SK-N-SH treated with all-trans-retinoic acid at 6 μM for 48 hours (cell line): ENCODE measurements at regions not wholly inside any gene's neighbourhood (a gene's known extent, or its start where the extent isn't known, plus 50 kb on each side); places are given as distances from the start of the nearest gene placed in this dataset.

Experiments used
- ATAC-seq: fragments of 200-7000 bp; cut with Tn5 transposase; 3 replicates; pipeline ENCODE4 v1.9.1; 2020; ENCODE audit warnings: mild to moderate bottlenecking, moderate library complexity
- ARNTL ChIP-seq: fragments of 450-650 bp; formaldehyde crosslinking; IDR thresholded peaks from 2 replicates; pipeline ENCODE4 v1.5.0; 2020; ENCODE audit warnings: low read depth, mild to moderate bottlenecking, moderate library complexity, borderline replicate concordance
- BACH2 ChIP-seq: fragments of 250-450 bp; sonication (Bioruptor Pico); IDR thresholded peaks from 2 replicates; pipeline ENCODE4 v1.9.0; 2021; ENCODE audit warnings: mild to moderate bottlenecking, borderline replicate concordance
- CSDC2 ChIP-seq: fragments of 250-450 bp; sonication (Bioruptor Pico); IDR thresholded peaks from 2 replicates; pipeline ENCODE4 v1.5.0; 2020; ENCODE audit warnings: mild to moderate bottlenecking, moderate library complexity
- ESRRG ChIP-seq: fragments of 250-450 bp; sonication (Bioruptor Pico); IDR thresholded peaks from 2 replicates; pipeline ENCODE4 v1.6.1; 2021; ENCODE audit warnings: mild to moderate bottlenecking
- GLIS3 ChIP-seq: fragments of 250-450 bp; sonication (Bioruptor Pico); IDR thresholded peaks from 2 replicates; pipeline ENCODE4 v1.5.0; 2020; ENCODE audit warnings: mild to moderate bottlenecking, moderate library complexity
- ISL1 ChIP-seq: fragments of 250-450 bp; sonication (Bioruptor Pico); IDR thresholded peaks from 2 replicates; pipeline ENCODE4 v2.1.2; 2022; ENCODE audit warnings: mild to moderate bottlenecking, moderate library complexity
- OSR1 ChIP-seq: fragments of 250-450 bp; sonication (Bioruptor Pico); IDR thresholded peaks from 2 replicates; pipeline ENCODE4 v1.8.0; 2022; ENCODE audit warnings: moderate library complexity, mild to moderate bottlenecking, inconsistent platforms
- PPARA ChIP-seq: fragments of 250-450 bp; sonication (Bioruptor Pico); IDR thresholded peaks from 2 replicates; pipeline ENCODE4 v1.5.0; 2020; ENCODE audit warnings: mild to moderate bottlenecking, borderline replicate concordance
- RARB ChIP-seq: fragments of 250-450 bp; sonication (Bioruptor Pico); IDR thresholded peaks from 2 replicates; pipeline ENCODE4 v1.8.0; 2021; ENCODE audit warnings: mild to moderate bottlenecking, moderate library complexity
- TCF4 ChIP-seq: fragments of 250-450 bp; sonication (Bioruptor Pico); IDR thresholded peaks from 2 replicates; pipeline ENCODE4 v1.8.0; 2021; ENCODE audit warnings: mild to moderate bottlenecking, moderate library complexity, borderline replicate concordance
- TOX ChIP-seq: fragments of 250-450 bp; sonication (Bioruptor Pico); IDR thresholded peaks from 2 replicates; pipeline ENCODE4 v1.8.0; 2021; ENCODE audit warnings: mild to moderate bottlenecking, moderate library complexity, borderline replicate concordance
- TSHZ2 ChIP-seq: fragments of 250-450 bp; sonication (Bioruptor Pico); IDR thresholded peaks from 2 replicates; pipeline ENCODE4 v1.5.0; 2020; ENCODE audit warnings: mild to moderate bottlenecking, moderate library complexity
- ZC3H10 ChIP-seq: fragments of 250-450 bp; sonication (Bioruptor Pico); IDR thresholded peaks from 2 replicates; pipeline ENCODE4 v1.5.1; 2021; ENCODE audit warnings: mild to moderate bottlenecking, moderate library complexity
- ZFP3 ChIP-seq: fragments of 250-450 bp; sonication (Bioruptor Pico); IDR thresholded peaks from 2 replicates; pipeline ENCODE4 v1.5.0; 2020; ENCODE audit warnings: mild to moderate bottlenecking, moderate library complexity
- ZFP30 ChIP-seq: fragments of 450-650 bp; formaldehyde crosslinking; IDR thresholded peaks from 2 replicates; pipeline ENCODE4 v1.5.0; 2022; ENCODE audit warnings: mild to moderate bottlenecking, moderate library complexity
- ZNF565 ChIP-seq: fragments of 450-650 bp; formaldehyde crosslinking; conservative IDR thresholded peaks from 2 replicates; pipeline ENCODE4 v1.5.0; 2020; ENCODE audit warnings: low read depth, mild to moderate bottlenecking, moderate library complexity
- ZNF70 ChIP-seq: fragments of 450-650 bp; formaldehyde crosslinking; IDR thresholded peaks from 2 replicates; pipeline ENCODE4 v1.5.0; 2020; ENCODE audit warnings: mild to moderate bottlenecking, moderate library complexity
- TF ChIP-seq, protein P1 (sequence below): fragments of 250-450 bp; sonication (Bioruptor Pico); IDR thresholded peaks from 2 replicates; pipeline ENCODE4 v1.8.0; 2021; ENCODE audit warnings: low read depth, mild to moderate bottlenecking, moderate library complexity, borderline replicate concordance
- TF ChIP-seq, protein P2 (sequence below): fragments of 250-450 bp; sonication (Bioruptor Pico); IDR thresholded peaks from 2 replicates; pipeline ENCODE4 v1.5.1; 2021; ENCODE audit warnings: mild to moderate bottlenecking, moderate library complexity

DNA sequence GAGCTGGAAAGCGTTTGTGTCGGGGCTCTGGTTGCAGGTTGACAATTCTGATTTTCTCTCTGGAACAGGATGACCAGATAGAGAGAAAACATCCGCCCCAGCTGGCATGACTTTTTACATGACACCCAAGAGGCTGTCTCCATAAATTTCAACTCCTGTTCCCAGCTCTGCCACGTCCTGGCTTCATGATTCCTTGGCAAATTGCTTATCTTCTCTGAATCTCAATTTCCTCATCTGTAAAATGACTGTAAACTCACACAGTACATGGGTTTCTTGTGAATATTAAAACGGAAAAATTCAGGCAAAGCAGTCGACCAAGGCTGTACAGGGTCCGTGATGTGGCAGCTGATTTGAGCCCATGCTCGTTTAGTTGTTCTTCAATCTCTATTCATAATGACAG, 572.7 kb downstream of the AJAP1 start:
- TF ChIP-seq PPARA (CRISPR knock-in tag), result no peak
- TF ChIP-seq ZNF70, result no peak
- no peak for TF ChIP-seq ESRRG (CRISPR knock-in tag)
- no peak for TF ChIP-seq CSDC2
- no peak for TF ChIP-seq ZFP30 (CRISPR knock-in tag)
- TF ChIP-seq, protein P1, sequence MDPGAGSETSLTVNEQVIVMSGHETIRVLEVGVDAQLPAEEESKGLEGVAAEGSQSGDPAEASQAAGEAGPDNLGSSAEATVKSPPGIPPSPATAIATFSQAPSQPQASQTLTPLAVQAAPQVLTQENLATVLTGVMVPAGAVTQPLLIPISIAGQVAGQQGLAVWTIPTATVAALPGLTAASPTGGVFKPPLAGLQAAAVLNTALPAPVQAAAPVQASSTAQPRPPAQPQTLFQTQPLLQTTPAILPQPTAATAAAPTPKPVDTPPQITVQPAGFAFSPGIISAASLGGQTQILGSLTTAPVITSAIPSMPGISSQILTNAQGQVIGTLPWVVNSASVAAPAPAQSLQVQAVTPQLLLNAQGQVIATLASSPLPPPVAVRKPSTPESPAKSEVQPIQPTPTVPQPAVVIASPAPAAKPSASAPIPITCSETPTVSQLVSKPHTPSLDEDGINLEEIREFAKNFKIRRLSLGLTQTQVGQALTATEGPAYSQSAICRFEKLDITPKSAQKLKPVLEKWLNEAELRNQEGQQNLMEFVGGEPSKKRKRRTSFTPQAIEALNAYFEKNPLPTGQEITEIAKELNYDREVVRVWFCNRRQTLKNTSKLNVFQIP, result no peak
- TF ChIP-seq RARB (CRISPR knock-in tag), result no peak
- no peak for TF ChIP-seq ISL1
- no peak for TF ChIP-seq OSR1
- no peak for ATAC-seq

GRCh38 chr1:5225707-5226704, 571.6 kb downstream of the AJAP1 start:
- ATAC-seq, result no peak
- TF ChIP-seq ZNF565 (no peak), CSDC2 (no peak), OSR1 (no peak), TOX (CRISPR knock-in tag) (no peak), ZFP30 (CRISPR knock-in tag) (no peak), ESRRG (CRISPR knock-in tag) (no peak), ZC3H10 (CRISPR knock-in tag) (no peak), TSHZ2 (CRISPR knock-in tag) (no peak), ARNTL (CRISPR knock-in tag) (no peak)
- TF ChIP-seq, protein P1, result no peak
- TF ChIP-seq, all 23 proteins: peak for 0

DNA sequence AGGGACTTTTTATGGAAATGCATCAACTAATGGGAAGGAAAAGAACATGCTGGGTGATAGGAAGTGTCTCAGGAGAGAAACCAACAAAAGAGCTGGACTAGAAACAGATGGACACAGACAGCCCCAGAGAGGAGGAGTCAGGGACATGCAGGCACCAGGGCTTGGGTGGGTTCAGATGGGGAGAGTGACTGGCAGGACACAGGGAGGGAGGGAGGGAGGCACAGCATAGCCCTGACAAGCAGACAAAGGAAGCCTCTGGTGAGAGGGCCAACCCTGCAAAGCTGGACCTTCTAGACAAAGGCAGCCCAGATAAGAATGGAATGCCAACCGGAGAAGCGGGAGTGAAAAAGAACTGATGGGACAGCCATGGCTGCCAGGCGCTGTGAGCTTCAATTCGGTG, 568.8 kb downstream of the AJAP1 start:
- TF ChIP-seq, protein P2, sequence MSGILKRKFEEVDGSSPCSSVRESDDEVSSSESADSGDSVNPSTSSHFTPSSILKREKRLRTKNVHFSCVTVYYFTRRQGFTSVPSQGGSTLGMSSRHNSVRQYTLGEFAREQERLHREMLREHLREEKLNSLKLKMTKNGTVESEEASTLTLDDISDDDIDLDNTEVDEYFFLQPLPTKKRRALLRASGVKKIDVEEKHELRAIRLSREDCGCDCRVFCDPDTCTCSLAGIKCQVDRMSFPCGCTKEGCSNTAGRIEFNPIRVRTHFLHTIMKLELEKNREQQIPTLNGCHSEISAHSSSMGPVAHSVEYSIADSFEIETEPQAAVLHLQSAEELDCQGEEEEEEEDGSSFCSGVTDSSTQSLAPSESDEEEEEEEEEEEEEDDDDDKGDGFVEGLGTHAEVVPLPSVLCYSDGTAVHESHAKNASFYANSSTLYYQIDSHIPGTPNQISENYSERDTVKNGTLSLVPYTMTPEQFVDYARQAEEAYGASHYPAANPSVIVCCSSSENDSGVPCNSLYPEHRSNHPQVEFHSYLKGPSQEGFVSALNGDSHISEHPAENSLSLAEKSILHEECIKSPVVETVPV, result no peak
- TF ChIP-seq ZFP3 (CRISPR knock-in tag) (no peak), GLIS3 (CRISPR knock-in tag) (no peak), CSDC2 (no peak), TOX (CRISPR knock-in tag) (no peak), ISL1 (no peak)
- ATAC-seq, result no peak

DNA sequence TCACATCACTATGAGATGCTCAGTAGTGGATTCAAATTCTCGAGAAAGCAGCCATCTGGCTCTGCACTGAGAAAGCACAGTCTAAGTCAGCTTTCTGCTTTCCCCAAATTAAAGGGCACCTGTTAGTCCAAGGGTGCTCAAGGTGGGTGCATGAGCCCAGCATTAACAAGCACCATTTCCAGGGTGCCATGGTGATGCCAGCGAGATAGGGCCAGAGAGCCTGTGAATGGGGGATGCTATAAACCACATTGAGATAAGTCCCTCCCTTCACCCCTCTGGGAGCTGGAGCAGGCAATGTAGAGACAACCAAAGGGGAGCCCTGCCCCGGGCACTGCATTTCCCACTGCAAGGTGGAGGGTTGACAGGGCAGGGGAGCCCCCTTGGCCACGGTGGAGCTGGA, 568.2 kb downstream of the AJAP1 start:
- ATAC-seq, result no peak

More for the DNA sequence above, 568.2 kb downstream of the AJAP1 start:
- no peak for TF ChIP-seq ZNF70
- TF ChIP-seq BACH2 (CRISPR knock-in tag), result no peak
- TF ChIP-seq GLIS3 (CRISPR knock-in tag), result no peak
- no peak for TF ChIP-seq TCF4 (CRISPR knock-in tag)
- TF ChIP-seq ARNTL (CRISPR knock-in tag), result no peak
- TF ChIP-seq, protein P2, result no peak
